ENCODE measurements at regions not wholly inside any gene's neighbourhood (a gene's known extent, or its start where the extent isn't known, plus 50 kb on each side); places are given as distances from the start of the nearest gene placed in this dataset.
A peak's percentile ranks its signal among the peaks of the same experiment; 100 is the strongest.

DNA sequence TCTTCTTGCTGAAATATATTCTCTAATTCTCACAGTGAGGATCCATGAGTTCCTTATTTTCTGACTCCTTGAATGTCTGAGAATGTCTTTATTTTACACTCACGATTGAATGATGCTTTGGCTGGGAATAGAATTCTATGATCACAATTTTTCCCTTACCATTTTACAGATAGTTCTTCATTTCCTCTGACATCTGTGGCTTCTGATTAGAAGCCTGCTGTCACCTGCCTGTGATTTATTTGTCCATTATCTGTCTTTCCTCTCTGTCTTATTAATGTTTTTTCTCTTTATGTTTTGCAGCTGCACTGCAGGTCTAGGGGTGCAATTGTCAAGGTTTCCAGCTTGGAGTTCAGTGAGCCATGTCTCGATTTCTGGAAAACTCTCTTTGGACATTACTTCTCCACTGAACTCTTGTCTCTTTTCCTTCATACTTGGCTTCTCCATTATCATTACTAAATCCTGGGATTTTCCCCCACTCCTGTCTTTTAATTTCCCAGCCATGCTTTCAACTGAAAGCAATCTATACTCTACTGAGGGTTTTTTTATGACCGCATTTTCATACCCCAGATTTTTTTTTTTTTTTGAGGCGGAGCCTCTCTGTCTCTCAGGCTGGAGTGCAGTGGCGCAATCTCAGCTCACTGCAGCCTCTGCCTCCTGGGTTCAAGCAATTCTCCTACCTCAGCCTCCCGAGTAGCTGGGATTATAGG is 85.8 kb upstream of the PRNP start:
- DNase-seq (ENCODE audit: low read depth in 2 of 2): no peak

DNA sequence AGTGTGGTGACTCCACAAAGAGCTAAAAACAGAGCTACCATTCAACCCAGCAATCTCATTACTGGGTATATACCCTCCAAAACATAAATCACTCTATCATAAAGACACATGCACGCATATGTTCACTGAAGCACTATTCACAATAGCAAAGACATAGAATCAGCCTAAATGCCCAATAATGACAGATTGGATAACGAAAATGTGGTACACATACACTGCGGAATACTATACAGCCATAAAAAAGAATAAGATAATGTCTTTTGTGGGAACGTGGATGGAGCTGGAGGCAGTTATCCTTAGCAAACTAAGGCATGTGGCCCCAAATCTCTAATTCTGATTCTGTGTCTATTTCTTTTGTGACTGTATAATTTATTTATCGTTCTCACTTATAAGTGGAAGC is 89.0 kb upstream of the PRNP start:
- DNase-seq (ENCODE audit: low read depth in 2 of 2): no peak

DNA sequence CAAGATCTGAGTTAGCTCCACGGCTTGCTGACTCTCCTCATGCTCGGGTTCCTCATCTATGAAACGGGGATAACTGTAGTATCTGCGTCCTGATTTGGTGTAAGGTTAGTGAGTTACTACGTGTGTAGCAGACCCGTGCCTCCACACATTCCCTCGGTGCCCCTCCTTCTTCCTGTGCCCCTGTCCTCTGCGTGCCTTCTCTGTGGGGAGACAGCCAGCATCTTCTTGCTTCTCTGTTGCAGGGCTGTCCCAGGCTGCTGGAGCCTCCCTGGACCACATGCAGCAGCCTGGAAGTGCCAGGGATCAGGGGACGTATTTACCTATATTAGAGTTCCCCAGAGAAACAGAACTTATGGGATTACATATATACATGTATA is 93.1 kb upstream of the PRNP start:
- no peak for DNase-seq (ENCODE audit: low read depth in 2 of 2)

DNA sequence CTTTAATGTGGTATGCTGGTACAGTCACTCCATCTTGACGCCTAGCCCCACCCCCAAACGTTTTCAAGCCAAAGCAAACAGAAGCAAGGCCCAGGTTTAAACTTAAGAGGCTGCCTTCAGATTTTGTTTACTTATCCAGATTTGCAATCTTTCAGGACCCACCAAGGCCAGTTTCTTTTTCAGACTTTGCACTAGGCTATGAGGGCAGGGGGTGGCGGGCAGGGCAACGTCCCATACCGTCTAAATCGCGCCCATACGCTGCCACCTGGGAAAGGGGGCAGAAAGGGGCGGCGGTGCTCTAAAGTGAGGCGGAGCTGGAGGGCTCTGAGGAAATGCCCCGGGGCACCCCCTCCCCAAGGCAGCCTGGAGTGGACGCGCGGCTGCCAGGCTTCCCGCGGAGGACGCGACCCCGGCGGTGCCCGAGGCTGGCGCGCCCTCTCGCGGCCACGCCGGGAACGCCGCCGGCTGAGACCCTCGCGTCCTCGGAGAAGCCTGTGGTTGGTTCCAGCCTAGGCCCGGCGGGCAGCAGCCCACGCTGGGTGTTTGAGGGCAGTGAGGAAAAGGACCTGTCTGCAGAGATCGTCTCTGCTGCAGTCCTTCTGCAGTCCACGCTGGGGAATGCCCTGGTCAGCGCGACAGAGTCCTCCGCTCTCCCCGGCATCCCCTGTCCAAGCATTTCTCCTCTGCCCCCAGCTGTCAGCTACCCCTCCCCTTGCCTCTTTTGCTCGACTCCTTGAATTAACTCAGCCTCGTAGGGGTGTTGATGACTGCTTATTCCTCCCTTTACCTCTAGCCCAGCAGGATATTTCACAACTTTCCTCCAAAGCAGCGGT is 93.7 kb upstream of the PRNP start:
- DNase-seq (ENCODE audit: low read depth in 2 of 2): peak; percentile 14 to 48

DNA sequence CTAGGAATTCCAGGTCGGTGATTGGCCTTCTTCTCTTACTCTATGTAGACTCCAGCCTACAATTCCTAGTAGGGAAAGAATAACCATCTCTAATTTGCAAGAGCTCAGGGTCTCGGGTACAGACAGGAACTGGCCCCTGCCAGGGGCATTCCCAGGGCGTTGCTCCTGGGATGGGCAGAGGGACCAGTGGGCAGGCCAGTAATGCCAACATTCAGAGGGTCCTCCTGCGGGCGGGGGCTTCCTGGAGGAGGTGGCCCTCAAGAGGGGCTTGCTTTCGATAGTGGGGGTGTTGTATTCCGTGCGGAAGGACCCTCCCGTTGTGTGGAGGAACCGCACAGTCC is 94.3 kb upstream of the PRNP start:
- DNase-seq (ENCODE audit: low read depth in 2 of 2): no peak

DNA sequence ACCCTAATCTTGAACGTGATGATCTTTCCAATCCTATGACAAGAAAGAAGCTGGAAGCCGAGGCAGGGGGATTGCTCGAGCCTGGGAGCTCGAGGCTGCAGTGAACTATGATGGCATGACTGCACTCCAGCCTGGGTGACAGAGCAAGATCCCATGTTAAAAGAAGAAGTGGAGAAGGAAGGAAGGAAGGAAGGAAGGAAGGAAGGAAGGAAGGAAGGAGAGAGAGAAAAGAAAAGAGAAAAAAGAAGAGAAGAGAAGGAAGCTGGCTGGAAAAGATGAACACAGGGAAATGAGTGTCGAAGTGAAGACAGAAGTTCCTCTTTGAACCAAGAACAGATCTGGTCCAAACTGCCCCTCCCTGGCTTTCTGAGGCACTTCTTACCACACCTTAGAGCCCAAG is 100.5 kb upstream of the PRNP start:
- DNase-seq (ENCODE audit: low read depth in 2 of 2): no peak

DNA sequence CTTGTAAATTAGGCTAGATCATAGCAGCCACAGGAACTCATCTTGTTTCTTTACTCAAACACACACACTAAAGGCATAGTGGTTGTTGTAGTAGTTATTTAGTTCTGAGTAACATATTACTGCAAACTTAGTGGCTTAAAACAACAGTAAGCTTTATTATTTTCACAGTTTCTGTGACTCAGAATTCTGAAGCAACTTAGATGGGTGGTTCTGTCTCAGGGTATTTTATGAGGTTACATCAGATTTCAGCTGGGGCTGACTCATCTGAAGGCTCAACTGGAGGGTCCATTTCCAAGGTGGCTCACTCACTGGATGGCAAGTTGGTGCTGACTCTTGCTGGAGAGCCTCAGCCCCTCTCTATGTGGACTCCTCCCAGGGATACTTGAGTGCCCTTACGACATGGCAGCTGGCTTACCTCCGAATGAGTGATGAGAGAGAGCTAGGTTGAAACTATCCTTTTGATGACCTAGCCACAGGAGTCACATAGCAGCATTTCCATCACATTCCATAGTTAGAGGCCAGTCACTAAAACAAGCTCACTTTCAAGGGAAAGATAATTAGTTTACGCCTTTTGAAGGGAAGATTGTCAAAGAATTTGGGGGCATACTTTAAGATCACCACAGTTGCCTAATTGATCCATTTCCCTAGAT is 101.0 kb upstream of the PRNP start:
- no peak for DNase-seq (ENCODE audit: low read depth in 2 of 2)

DNA sequence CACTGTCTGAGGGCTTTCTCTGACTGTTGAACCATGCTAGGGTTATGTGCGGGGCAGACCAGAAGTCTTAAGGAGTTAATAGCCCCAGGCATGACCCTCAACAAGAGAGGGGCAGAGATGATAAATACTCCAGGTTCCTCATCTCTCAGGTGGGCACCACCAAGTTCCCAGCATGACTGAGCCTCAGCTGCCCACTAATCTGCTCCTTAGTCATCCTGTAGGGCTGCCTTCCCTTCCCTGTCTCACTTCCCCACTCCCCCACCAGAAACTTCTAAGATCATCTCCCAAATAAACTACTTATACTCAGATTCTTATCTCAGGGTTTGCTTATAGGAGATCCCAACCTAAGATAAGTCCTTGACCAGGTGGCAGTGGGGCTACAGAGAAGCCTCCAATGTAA is 101.7 kb upstream of the PRNP start:
- no peak for DNase-seq (ENCODE audit: low read depth in 2 of 2)

DNA sequence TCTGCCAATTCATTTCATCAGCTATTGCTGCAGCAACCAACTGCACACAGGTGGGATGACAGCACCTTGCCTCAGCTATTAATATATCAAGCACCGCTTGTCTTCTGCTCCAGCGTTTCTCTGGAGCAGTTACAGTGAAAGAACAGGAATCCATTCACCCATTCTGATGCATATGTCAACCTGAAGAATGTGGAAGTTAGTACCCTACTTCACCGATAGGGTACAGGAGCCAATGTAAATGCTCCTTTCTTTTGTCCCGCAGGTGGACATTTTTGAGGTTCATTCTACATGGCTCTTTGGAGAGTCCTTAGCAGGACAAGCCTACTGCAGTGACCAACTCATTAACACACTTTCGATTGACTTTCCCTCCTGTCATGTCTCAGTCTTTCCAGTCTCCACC is 104.4 kb upstream of the PRNP start:
- DNase-seq (ENCODE audit: low read depth in 2 of 2): no peak

DNA sequence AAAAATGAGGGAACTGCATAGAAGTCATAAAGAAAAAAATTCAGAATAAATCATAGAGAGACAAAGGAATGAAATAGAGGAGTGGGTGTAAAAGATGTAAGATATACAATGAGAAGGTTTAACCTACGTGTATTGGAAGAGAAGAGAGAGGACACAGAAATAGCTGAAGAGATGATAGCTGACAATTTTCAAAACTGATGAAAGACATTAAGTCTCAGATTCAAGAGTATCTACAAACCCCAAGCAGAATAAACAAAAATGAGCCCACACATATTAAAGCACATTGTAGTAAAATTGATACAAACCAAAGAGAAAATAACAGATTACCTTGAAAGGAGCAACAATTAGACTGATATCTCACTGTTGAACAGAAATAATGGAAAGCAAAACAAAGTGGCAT is 107.9 kb upstream of the PRNP start:
- DNase-seq (ENCODE audit: low read depth in 2 of 2): no peak

DNA sequence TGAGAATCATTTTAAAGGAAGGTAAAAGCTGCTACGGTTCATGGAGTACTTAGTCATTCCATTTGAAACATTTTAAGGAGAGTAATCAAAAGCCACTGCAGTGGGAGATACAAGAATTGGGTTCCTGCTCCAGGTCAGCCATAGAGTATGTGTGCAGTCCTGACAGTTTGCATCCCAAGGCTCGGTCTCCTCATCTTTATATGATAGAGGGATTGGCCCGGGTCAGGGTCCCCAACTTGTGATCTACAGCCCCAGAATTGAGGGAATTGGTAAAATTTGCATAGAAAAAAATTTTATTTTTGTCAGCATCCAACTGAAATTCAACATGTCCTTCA is 111.9 kb upstream of the PRNP start:
- DNase-seq (ENCODE audit: low read depth in 2 of 2): no peak

DNA sequence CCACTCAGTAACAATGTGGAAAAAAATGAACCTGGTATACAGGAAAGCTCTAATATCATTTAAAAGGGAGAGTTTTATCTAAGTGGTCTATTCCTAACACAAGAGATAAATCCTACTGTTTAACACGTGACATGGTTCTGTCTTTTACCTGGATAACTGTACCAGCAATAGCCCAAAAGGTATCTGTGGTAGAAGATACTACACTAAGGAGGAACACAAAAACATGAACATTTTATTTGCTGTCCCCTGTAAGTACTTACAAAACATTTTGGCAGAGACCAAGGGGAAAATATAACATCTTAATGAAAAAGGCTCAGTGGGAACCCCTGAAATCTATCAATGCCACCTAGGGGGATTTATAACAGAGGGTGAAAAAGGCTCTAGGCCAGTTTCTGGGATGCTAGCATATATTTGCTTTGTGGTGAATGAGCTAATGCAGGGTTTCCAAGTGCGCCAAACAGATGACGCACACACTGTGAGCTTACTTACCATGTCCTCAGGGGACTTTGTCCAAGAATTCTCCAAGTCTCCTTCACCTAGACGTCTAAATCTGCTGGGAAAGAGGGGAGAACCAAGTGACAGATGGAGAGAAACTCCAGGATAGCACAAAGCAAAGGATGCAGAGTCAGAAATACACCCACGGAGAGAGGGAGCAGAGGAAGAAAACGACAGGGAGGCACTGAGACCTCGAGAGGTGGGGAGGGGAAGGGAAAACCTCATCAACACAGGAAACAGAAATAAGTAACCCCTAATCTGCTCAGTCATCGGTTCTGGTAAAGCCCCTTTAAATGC is 112.5 kb upstream of the PRNP start:
- DNase-seq (ENCODE audit: low read depth in 2 of 2): no peak

DNA sequence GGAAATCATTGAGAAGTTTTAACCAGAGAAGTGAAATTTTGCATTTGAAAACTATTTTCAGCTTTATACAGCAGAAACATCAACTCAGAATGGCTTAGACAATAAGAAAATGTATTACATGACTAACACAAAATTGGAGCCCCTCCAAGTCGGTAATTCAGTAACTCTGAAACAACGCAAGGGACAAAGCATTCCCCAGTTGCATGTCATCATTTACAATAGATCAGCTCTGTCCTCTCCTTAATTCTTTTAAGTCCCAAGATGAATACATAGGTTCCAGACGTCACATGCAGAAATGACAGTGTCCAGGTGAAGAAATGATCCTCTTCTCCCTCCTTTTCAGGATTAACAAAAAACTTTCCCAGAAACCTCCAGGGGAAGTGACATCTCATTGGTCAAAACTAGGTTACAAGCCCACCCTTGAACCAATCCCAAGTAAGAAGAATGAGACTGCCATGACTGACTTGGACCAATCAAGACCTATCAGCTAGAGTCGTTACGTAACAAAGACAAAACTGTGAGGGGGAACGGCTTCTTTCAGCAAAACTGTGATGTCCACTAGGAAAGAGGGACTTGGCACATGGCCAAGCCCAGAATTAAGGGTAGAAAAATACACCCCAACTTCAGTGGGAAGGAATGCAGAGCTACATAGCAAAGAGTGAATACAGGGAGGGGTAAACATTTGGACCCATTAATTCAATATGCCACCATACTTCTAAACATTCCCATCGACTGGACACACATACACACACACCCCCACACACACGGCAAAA is 114.3 kb upstream of the PRNP start:
- DNase-seq (ENCODE audit: low read depth in 2 of 2): no peak

DNA sequence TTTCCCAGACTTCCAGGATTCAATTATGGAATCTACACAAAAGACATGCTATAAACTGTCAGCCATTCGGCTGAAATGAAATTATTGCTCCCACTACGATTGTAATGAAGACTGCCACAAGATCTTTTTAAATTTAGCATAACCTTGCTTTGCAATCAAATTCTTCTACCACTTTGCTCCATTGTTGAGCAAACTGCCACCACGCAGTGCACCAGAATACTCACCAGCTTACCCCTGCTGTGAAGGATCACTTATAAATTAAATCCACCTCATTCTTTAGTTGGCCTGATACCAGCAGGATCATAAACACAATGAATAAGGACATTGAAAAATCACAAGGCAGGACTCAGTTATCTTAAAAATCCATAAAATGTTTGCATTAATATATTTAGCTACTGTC is 116.4 kb upstream of the PRNP start:
- DNase-seq (ENCODE audit: low read depth in 2 of 2): no peak

DNA sequence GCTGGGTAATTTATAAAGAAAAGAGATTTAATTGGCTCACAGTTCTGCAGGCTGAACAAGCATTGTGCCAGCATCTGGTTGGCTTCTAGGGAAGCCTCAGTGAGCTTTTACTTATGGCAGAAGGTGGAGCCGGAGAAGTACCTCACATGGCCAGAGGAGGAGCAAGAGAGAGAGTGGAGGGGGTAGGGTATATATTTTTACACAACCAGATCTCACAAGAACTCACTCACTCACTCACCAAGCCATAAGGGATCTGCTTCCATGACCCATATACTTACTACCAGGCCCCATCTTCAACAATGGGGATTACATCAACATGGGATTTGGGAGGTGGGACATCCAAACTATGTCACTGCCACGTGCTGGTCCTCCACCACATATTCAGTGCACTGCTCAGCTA is 117.2 kb upstream of the PRNP start:
- DNase-seq (ENCODE audit: low read depth in 2 of 2): no peak

DNA sequence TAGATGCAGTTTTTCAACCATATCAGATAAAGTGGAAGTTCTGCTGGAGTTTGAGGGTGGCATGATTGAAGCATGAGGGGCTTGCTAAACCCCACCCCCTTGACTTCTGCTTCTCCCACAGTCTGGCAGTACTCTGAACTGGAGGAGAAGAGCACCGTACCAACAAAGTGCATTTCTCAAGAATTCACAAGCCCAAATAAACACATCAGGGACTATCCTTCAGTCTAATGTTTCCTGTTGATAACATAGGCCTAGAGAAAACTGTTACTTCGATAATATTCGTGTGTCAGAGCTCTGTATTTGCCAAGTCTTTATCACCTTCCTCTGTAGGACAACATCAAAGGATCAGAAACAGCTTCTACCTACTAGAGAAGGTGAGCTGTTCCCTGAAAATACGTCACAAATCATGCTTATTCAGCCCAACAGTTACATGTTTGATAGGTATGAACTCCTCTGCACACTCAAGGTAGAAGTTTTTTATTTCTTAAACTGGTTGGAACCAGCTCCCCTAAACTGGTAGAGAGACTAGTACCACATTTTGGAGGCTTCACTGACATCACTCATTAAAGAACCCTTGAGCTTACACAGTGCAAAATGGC is 117.8 kb upstream of the PRNP start:
- DNase-seq (ENCODE audit: low read depth in 2 of 2): no peak

DNA sequence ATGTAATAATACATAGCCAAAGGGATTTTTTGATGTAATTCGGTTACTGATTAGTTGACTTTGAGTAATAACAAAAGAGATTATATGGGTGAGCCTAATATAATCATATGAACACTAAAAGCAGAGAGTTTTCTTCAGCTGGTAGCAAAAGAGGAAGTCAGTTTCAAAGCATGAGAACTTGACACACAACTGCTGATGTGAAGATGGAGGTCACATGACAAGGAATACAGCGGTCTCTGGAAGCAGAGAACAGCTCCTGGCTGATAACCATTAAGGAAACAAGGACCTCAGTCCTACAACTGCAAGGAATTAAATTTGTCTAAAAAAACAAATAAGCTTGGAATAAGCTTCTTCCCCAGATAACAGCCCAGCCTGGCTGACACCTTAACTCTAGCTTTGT is 119.1 kb upstream of the PRNP start:
- DNase-seq (ENCODE audit: low read depth in 2 of 2): no peak

DNA sequence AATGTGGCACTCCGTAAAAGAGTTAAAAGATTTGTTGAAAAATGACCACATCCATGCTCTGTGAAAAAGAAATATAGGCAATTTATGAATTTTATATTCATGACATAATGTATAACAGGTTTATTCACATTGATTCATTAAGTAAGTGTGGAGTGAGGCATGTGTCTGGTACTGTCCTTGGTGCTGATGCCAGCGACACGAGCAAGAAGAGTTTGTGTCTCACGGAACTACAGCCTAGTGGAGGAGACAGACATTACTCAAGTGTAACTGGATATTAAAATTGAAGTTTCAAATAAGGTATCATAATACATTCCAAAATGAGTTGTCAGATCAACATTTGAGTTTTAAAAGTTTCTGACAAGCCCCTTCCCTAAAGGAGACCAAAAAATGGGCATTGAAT is 122.7 kb upstream of the PRNP start:
- no peak for DNase-seq (ENCODE audit: low read depth in 2 of 2)

DNA sequence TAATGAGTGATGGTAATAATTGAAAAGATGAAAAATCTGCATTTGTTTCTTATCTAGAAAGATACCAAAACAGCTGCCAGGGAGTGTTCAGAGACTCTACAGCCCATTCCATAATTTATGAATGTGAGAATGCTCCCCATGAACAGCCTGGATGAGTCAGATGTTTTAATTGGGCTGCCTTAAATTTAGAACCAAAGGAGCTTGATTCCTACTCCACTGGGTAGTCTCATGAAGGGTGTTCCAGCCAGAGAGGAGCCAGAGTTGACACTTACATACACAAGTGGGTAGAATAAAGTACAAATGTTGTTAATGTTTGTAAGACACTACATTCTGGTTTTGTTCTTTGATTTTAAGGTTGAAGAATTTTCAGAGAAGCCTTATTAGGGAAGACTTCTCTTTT is 123.2 kb upstream of the PRNP start:
- no peak for DNase-seq (ENCODE audit: low read depth in 2 of 2)

DNA sequence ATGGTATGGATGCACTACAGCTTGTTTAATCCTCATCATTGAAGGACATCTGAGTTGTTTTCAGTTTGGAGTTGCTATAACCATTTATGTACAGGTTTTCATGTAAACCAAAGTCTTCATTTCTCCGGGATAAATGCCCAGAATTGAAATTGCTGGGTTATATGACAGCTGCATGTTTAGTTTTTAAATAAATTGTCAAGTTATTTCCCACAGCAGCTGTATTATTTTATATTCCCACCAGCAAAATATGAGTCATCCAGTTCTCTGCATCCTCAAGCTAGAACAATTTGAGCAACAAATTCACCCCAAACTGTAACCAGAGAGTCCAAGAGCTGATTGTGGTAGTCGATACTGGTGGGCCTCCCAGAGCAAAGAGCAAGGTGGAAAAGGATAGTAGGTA is 125.6 kb upstream of the PRNP start:
- no peak for DNase-seq (ENCODE audit: low read depth in 2 of 2)

DNA sequence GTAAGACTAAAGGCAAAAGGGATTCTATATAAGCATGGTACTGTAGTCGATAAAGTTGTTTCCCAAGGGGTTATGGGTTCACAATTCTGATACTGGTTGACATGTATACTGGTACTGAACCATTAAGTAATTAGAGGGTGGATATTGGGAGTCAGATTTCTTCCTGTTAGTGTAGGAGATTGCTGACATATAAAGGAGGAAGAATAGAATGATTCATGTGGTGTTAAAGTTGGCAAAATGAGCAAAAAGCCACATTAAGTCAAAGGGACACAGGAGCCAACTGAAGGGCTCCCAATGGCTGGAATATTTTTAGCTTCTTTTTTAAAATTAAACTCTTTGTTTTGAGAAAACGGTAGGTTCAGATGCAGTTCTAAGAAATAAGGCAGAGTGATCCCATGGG is 126.3 kb upstream of the PRNP start:
- no peak for DNase-seq (ENCODE audit: low read depth in 2 of 2)

Data from stimulated activated CD4-positive, alpha-beta T cell treated with anti-CD3 and anti-CD28 coated beads, Interleukin-15, amount 100 ng/mL, for 48 hours (primary cell).